ENCODE measurements at regions not wholly inside any gene's neighbourhood (a gene's known extent, or its start where the extent isn't known, plus 50 kb on each side); places are given as distances from the start of the nearest gene placed in this dataset.

GRCh38 chr9:129505270-129505902 lies 115.5 kb downstream of the C9orf50 start:
- Histone ChIP-seq H3K27me3 (no peaks in the 10 kb centered on the region), H3K9me3 (no peaks in the 10 kb centered on the region), H3K36me3 (peaks cover 0 to 24% (median 0%) of the 10 kb centered on the region in 3 donors), H3K27ac (peak overlapping the region in 1 of 4 donors; percentile 15), H3K4me3 (no peak overlapping the region), H3K4me1 (peaks cover 0 to 33% (median 9%) of the 10 kb centered on the region in 4 donors)
- TF ChIP-seq EP300 (IDR thresholded peaks at IDR 0.05), result no peak
- TF ChIP-seq POLR2A (IDR thresholded peaks at IDR 0.05), result no peak
- no peak for TF ChIP-seq CTCF (IDR thresholded peaks at IDR 0.05)
- DNase-seq (ENCODE audit: low spot score in 2 of 2), result no peak
- WGBS, 2 donors, result 59 to 65% methylated on average over 14 to 22 of the region's 22 CpGs

- WGBS, 2 donors, result 71 to 87% methylated on average over 1 of the region's 1 CpG
Observed at GRCh38 chr9:129504404-129504803, 116.5 kb downstream of the C9orf50 start.

GRCh38 chr9:129501771-129502319 lies 119.1 kb downstream of the C9orf50 start:
- Histone ChIP-seq H3K9me3 (no peaks in the 10 kb centered on the region), H3K4me1 (peaks cover 0 to 61% (median 29%) of the 10 kb centered on the region in 4 donors), H3K27ac (peak overlapping the region in 2 of 4 donors; percentile 96 to 98), H3K27me3 (no peaks in the 10 kb centered on the region), H3K36me3 (peaks cover 0 to 24% (median 0%) of the 10 kb centered on the region in 3 donors), H3K4me3 (no peak overlapping the region)
- TF ChIP-seq POLR2A (IDR thresholded peaks at IDR 0.05), result no peak
- TF ChIP-seq CTCF (IDR thresholded peaks at IDR 0.05), result no peak
- no peak for TF ChIP-seq EP300 (IDR thresholded peaks at IDR 0.05)
- WGBS, 2 donors, result 66 to 74% methylated on average over 4 of the region's 4 CpGs
- no peak for DNase-seq (ENCODE audit: low spot score in 2 of 2)

More at GRCh38 chr9:129504404-129504803, 116.5 kb downstream of the C9orf50 start:
- TF ChIP-seq POLR2A (IDR thresholded peaks at IDR 0.05), result no peak
- no peak for TF ChIP-seq EP300 (IDR thresholded peaks at IDR 0.05)
- TF ChIP-seq CTCF (IDR thresholded peaks at IDR 0.05), result no peak
- no peak overlapping the region for H3K4me3 ChIP-seq
- peaks cover 0 to 43% (median 17%) of the 10 kb centered on the region in 4 donors for H3K4me1 ChIP-seq
- no peaks in the 10 kb centered on the region for H3K27me3 ChIP-seq
- no peak for DNase-seq (ENCODE audit: low spot score in 2 of 2)
- no peak overlapping the region for H3K27ac ChIP-seq
- no peaks in the 10 kb centered on the region for H3K9me3 ChIP-seq
- H3K36me3 ChIP-seq, result peaks cover 0 to 24% (median 0%) of the 10 kb centered on the region in 3 donors

- WGBS, 2 donors, result 66 to 72% methylated on average over 12 of the region's 12 CpGs
Observed at GRCh38 chr9:129500863-129501770, 119.8 kb downstream of the C9orf50 start.

More at GRCh38 chr9:129500863-129501770, 119.8 kb downstream of the C9orf50 start:
- Histone ChIP-seq H3K36me3 (peaks cover 0 to 24% (median 0%) of the 10 kb centered on the region in 3 donors), H3K4me1 (peaks cover 0 to 63% (median 31%) of the 10 kb centered on the region in 4 donors), H3K27me3 (no peaks in the 10 kb centered on the region), H3K27ac (peak overlapping the region; percentile 21 to 98 (median 94)), H3K9me3 (no peaks in the 10 kb centered on the region), H3K4me3 (no peak overlapping the region)
- TF ChIP-seq POLR2A (IDR thresholded peaks at IDR 0.05) (no peak), CTCF (IDR thresholded peaks at IDR 0.05) (no peak), EP300 (IDR thresholded peaks at IDR 0.05) (no peak)
- no peak for DNase-seq (ENCODE audit: low spot score in 2 of 2)
